Suppressor macrophage treated with lipopolysaccharide for 1 hour (primary cell): ENCODE measurements at regions not wholly inside any gene's neighbourhood (a gene's known extent, or its start where the extent isn't known, plus 50 kb on each side); places are given as distances from the start of the nearest gene placed in this dataset.

Source experiments
- DNase-seq, 3 donors: peaks; one replicate each; pipeline ENCODE4 v3.0.0-alpha.2; 2020 to 2022

- DNase-seq = no peak
These were observed 334.6 kb downstream of the SLC4A3 start for GRCh38 chr2:219961947-219962498.

- no peak for DNase-seq
These were observed 335.4 kb downstream of the SLC4A3 start for GRCh38 chr2:219962801-219963200.

DNA sequence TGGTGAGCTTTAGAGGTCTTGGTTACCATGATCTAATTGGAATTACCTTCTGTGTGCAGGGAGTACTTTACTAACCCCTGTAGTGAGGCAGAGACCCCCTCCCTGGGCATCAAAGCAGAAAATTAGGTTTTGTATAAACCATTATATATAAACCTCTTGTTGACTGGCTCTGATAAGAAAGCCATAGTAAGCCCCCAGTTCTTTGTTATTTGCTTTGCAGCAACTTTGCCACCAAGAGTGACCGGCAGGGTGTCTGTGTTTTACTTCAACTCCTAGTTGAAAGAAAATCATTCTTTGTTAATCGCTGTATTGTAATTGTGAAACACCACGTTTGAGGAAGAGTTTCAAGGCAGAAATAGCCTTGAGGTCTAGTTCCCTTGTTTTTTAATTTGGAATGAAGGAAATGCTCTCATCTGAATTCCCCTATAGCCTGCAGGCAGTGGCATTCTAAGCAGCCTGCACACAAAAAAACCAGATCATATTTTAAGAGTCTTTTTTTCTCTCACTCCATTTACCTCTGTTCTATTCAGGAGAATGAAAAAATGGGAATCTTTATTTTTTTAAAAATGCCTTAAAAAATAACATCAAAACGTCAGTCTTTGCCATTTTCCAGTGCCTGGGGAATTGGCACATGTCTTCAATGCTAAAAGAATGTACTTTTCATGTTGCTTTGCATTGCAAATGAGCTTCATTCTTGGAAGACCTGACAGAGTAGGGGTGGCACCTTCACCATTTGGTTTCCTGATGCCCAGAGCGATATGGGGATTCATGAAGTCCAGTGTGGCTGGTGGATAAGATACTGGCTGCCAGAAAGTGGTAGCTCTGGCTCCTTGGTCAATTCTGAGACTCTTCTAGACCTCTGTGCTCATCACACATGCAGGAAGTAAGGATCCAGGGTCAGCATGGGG lies 338.1 kb downstream of the SLC4A3 start:
- DNase-seq = no peak

GRCh38 chr2:219967247-219968245 lies 340.1 kb downstream of the SLC4A3 start:
- DNase-seq = no peak

DNA sequence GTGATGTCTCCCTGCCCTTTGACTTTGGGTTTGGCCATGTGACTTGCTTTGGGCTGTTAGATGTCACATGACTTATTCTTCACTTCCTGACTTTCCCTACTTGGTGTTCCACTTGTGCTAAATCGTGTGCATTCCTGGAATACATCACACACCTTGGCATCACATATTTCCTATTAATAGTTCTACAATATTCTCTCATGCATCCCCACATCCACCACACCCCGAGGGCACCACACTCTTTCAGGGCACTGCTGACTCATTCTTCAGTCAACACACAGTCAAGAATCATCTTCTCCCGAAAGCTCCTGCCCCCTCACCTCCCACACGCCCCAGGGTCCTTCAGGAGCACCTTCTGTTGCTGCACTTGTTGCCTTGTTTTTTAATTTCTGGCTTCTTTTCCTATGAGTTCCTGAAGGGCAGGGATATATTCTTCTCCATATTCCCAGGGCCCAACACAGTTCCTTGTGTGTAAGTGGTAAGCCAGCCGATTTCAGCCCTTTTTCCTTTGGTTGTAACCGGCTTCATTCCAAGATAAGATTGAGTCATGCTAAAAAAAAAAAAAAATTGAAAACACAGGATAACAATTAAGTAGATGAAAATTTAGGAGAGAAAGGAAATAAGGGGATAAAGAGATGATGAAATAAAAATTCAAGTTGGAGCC lies 341.4 kb downstream of the SLC4A3 start:
- no peak for DNase-seq

DNA sequence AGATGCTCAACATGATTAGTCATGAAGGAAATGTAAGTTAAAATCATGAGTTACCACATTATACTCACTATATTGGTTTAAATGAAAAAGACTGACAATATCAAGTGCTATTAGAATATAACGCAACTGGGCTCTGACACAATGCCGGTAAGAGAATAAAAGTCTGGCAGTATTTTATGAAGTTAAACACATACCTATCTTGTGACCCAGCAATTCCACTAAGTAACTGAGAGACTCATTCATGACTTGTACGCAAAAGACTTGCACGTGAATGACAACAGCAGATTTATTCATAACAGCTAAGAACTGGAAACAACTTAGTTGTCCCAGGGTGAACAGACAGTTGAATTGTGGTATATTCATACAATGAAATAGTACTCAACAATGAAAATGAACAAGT lies 342.1 kb downstream of the SLC4A3 start:
- no peak for DNase-seq

GRCh38 chr2:219973136-219973535 lies 345.7 kb downstream of the SLC4A3 start:
- no peak for DNase-seq

DNA sequence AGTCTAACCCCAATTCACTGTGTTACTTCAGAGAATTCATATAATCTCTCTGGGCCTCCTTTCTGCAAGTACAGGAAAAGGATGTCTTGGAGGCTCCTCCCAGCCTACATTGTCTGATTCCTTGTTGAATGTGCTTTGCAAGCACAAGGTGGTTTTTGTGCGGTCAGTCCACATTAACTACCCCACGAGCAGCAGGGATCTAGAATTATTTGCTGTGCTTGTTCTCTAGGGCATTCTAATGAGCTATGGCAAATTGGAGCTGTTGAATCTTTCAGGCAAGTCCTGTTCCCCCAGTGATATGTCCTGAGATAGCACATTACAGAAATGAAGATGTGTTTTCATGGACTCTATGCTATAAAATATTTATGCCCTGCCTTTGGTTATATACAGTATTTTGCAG lies 349.4 kb downstream of the SLC4A3 start:
- no peak for DNase-seq

GRCh38 chr2:219980638-219981037 lies 353.2 kb downstream of the SLC4A3 start:
- no peak for DNase-seq

DNA sequence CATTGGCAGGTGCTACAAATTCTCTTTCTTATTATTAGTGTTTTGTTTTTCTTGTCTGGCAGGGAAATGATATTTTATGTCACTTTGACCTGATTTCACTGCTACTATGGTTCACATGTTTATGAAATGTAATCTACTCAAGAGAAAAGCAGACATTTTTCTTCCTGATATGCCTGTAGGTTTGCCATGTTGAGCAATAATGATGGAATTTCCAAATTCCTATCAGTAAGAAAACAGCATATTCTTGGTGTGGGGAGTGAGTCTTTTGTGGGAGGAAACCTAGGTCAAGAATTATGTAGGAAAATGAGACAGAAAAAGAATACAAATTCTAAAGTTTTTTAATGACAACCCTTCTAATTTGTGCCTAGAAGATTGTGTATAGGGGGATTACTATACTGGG lies 356.4 kb downstream of the SLC4A3 start:
- no peak for DNase-seq

DNA sequence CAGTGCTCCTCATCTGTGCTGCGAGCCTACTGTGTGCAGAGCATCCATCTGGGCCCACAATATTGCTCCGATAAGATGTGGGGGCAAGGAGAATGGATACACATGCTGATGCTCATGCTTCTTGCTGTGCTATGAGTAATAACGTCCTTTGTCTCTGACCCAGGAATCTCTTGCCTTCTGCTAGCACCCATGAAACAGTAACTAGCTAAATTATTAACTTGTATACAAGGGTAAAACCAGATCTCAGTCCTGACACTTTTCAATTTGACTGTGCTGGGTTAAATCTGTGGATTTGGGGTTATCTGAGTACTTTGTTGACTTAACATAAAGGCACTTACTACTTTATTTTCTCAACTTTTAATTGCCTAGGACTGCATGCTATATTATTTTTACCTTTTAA lies 357.6 kb downstream of the SLC4A3 start:
- no peak for DNase-seq

DNA sequence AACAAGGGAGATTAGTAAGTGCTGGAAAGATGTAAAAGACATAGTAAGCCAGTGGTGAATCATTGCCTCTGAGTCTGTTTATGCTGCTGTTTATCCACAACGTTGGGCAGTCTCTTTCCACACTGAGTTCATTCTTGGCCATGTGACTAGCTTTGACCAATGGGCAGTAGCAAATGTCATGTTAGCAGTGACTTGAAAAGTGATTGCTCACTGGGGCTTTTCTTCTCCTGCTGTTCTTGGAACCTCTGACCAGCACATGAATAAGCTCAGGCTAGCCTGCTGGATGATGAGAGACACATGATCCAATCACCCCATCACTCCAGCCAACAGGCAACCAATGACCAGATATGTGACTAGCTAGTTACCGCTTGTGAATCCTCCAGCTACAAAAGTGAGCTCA lies 360.4 kb downstream of the SLC4A3 start:
- DNase-seq = peak in 1 of 3 donors; percentile 1

- DNase-seq = no peak
These were observed 362.3 kb downstream of the SLC4A3 start for GRCh38 chr2:219989744-219990143.

DNA sequence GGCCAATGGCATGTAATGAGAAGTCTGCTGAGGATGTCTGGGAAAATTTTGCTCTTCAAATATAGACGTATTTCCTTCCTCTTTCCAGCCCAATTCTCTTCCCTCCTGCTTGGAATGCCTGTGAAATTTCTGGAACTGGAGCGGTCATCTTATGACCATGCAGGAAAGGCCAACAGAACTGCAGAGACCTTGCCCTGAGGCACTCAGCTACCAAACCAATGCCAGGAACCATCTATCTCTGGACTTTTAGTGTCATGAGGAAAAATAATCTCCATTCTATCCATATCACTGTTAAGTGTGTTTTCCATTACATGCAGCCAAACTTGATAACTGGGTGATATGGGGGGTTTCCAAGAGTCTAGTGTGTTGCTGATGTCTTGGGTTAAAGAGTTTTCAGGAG lies 363.7 kb downstream of the SLC4A3 start:
- DNase-seq = no peak

GRCh38 chr2:219995399-219995798 lies 368.0 kb downstream of the SLC4A3 start:
- DNase-seq = no peak

GRCh38 chr2:219995991-219996765 lies 368.7 kb downstream of the SLC4A3 start:
- no peak for DNase-seq

- no peak for DNase-seq
These were observed 370.0 kb downstream of the SLC4A3 start for GRCh38 chr2:219997341-219997851.

GRCh38 chr2:219998107-219998506 lies 370.7 kb downstream of the SLC4A3 start:
- no peak for DNase-seq

DNA sequence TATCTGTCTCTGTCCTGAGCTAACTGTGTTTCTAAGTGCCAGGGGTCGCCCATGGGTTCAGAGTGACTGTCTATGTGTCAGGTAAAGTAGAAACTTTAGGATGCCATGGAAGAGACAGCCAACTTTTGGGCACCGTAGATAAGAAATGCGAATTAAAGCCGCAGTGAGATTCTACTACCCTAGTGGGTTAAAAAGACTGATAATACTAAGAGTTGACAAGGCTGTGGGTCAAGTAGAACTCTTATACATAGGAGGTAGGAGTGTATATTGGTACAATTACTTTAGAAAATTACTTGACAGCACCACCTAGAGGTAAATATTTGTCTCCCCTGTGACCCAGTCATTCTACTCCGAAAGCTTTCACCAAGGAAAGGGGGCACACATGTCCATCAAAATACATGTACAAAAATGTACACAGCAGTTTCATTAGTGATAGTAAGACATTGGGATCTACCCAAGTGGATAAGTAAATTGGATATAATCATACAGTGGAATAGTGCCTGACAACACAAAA lies 371.3 kb downstream of the SLC4A3 start:
- DNase-seq = no peak

GRCh38 chr2:220000080-220000479 lies 372.6 kb downstream of the SLC4A3 start:
- no peak for DNase-seq

DNA sequence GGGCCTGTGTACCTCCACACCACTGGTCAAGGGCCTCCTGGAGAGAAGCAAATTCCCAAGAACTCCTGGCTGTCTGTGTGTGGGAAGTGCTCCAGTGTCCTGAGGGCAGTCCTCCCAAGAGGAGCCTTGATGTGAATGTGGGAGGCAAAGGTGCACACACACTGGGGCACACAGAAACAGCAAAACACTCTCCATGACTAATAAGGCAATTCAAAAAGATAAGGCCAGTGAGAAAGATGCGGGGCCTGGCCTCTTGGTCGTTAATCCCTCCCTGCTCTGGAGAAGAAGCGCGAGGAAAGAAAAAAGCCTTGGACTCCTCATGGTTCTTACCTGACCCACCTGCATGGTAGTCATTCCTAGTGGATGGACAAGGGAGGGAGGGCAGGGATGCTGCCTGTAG lies 373.2 kb downstream of the SLC4A3 start:
- no peak for DNase-seq
